ENCODE measurements at regions not wholly inside any gene's neighbourhood (a gene's known extent, or its start where the extent isn't known, plus 50 kb on each side); places are given as distances from the start of the nearest gene placed in this dataset.

- DNase-seq (ENCODE audit: low read depth, low spot score) = no peak
- in situ Hi-C loops (cut with HindIII; ENCODE audit: low pct_unique_long_range_greater_than_20kb, low sequenced_read_pairs) = no loop called here
Measured at GRCh38 chr3:45277636-45278035, 51.5 kb upstream of the TMEM158 start.

GRCh38 chr3:45280232-45280631 is 54.1 kb upstream of the TMEM158 start:
- peak; percentile 8 for DNase-seq (ENCODE audit: low read depth, low spot score)
- in situ Hi-C loops (cut with HindIII; ENCODE audit: low pct_unique_long_range_greater_than_20kb, low sequenced_read_pairs) = no loop called here

GRCh38 chr3:45280971-45281370 is 54.9 kb upstream of the TMEM158 start:
- in situ Hi-C loops (cut with HindIII; ENCODE audit: low pct_unique_long_range_greater_than_20kb, low sequenced_read_pairs) = no loop called here

GRCh38 chr3:45283471-45283870 is 57.4 kb upstream of the TMEM158 start:
- no peak for DNase-seq (ENCODE audit: low read depth, low spot score)
- in situ Hi-C loops (cut with HindIII; ENCODE audit: low pct_unique_long_range_greater_than_20kb, low sequenced_read_pairs) = no loop called here

More at GRCh38 chr3:45280971-45281370, 54.9 kb upstream of the TMEM158 start:
- DNase-seq (ENCODE audit: low read depth, low spot score) = no peak

- no peak for DNase-seq (ENCODE audit: low read depth, low spot score)
- in situ Hi-C loops (cut with HindIII; ENCODE audit: low pct_unique_long_range_greater_than_20kb, low sequenced_read_pairs) = no loop called here
Measured at GRCh38 chr3:45297331-45297730, 71.2 kb upstream of the TMEM158 start.

- no peak for DNase-seq (ENCODE audit: low read depth, low spot score)
- in situ Hi-C loops (cut with HindIII; ENCODE audit: low pct_unique_long_range_greater_than_20kb, low sequenced_read_pairs) = no loop called here
Measured at GRCh38 chr3:45302470-45302869, 76.4 kb upstream of the TMEM158 start.

GRCh38 chr3:45306406-45307008 is 80.4 kb upstream of the TMEM158 start:
- in situ Hi-C loops (cut with HindIII; ENCODE audit: low pct_unique_long_range_greater_than_20kb, low sequenced_read_pairs) = no loop called here
- no peak for DNase-seq (ENCODE audit: low read depth, low spot score)

- DNase-seq (ENCODE audit: low read depth, low spot score) = no peak
- in situ Hi-C loops (cut with HindIII; ENCODE audit: low pct_unique_long_range_greater_than_20kb, low sequenced_read_pairs) = no loop called here
Measured at GRCh38 chr3:45309876-45310275, 78.5 kb upstream of the LARS2 start.

GRCh38 chr3:45311327-45311726 is 77.0 kb upstream of the LARS2 start:
- DNase-seq (ENCODE audit: low read depth, low spot score) = no peak
- in situ Hi-C loops (cut with HindIII; ENCODE audit: low pct_unique_long_range_greater_than_20kb, low sequenced_read_pairs) = no loop called here

- no peak for DNase-seq (ENCODE audit: low read depth, low spot score)
- in situ Hi-C loops (cut with HindIII; ENCODE audit: low pct_unique_long_range_greater_than_20kb, low sequenced_read_pairs) = no loop called here
Measured at GRCh38 chr3:45311953-45312801, 76.2 kb upstream of the LARS2 start.

GRCh38 chr3:45312836-45313493 is 75.4 kb upstream of the LARS2 start:
- in situ Hi-C loops (cut with HindIII; ENCODE audit: low pct_unique_long_range_greater_than_20kb, low sequenced_read_pairs) = no loop called here
- DNase-seq (ENCODE audit: low read depth, low spot score) = no peak

GRCh38 chr3:45313743-45314403 is 74.5 kb upstream of the LARS2 start:
- no peak for DNase-seq (ENCODE audit: low read depth, low spot score)
- in situ Hi-C loops (cut with HindIII; ENCODE audit: low pct_unique_long_range_greater_than_20kb, low sequenced_read_pairs) = no loop called here

GRCh38 chr3:45317710-45318109 is 70.7 kb upstream of the LARS2 start:
- in situ Hi-C loops (cut with HindIII; ENCODE audit: low pct_unique_long_range_greater_than_20kb, low sequenced_read_pairs) = no loop called here
- DNase-seq (ENCODE audit: low read depth, low spot score) = no peak

GRCh38 chr3:45318689-45319088 is 69.7 kb upstream of the LARS2 start:
- in situ Hi-C loops (cut with HindIII; ENCODE audit: low pct_unique_long_range_greater_than_20kb, low sequenced_read_pairs) = no loop called here

GRCh38 chr3:45319231-45319995 is 69.0 kb upstream of the LARS2 start:
- no peak for DNase-seq (ENCODE audit: low read depth, low spot score)
- in situ Hi-C loops (cut with HindIII; ENCODE audit: low pct_unique_long_range_greater_than_20kb, low sequenced_read_pairs) = no loop called here

More at GRCh38 chr3:45318689-45319088, 69.7 kb upstream of the LARS2 start:
- DNase-seq (ENCODE audit: low read depth, low spot score) = no peak

GRCh38 chr3:45319996-45320305 is 68.4 kb upstream of the LARS2 start:
- in situ Hi-C loops (cut with HindIII; ENCODE audit: low pct_unique_long_range_greater_than_20kb, low sequenced_read_pairs) = no loop called here
- DNase-seq (ENCODE audit: low read depth, low spot score) = no peak

GRCh38 chr3:45320986-45321385 is 67.4 kb upstream of the LARS2 start:
- in situ Hi-C loops (cut with HindIII; ENCODE audit: low pct_unique_long_range_greater_than_20kb, low sequenced_read_pairs) = no loop called here

More at GRCh38 chr3:45320986-45321385, 67.4 kb upstream of the LARS2 start:
- DNase-seq (ENCODE audit: low read depth, low spot score) = no peak

Measured in SK-MEL-5 (cell line).